GM23338 (cell line): ENCODE measurements at regions not wholly inside any gene's neighbourhood (a gene's known extent, or its start where the extent isn't known, plus 50 kb on each side); places are given as distances from the start of the nearest gene placed in this dataset.

Experiments used
- CREB1 ChIP-seq: fragments of 250-450 bp; sonication (Bioruptor Pico); IDR thresholded peaks from 2 replicates; pipeline ENCODE4 v1.5.0; 2020; ENCODE audit warnings: low read depth, mild to moderate bottlenecking, moderate library complexity
- EZH2 ChIP-seq: fragments of 200-600 bp; sonication (generic); IDR thresholded peaks from one replicate; pipeline ENCODE4 v1.8.0; 2017; ENCODE audit warnings: antibody characterized with exemption, mild to moderate bottlenecking, low read depth; ENCODE audit not compliant: unreplicated experiment
- EZH2phosphoT487 ChIP-seq: fragments of 200-600 bp; sonication (generic); IDR thresholded peaks from one replicate; pipeline ENCODE4 v1.8.1; 2018; ENCODE audit warnings: antibody characterized with exemption; ENCODE audit not compliant: unreplicated experiment
- JUNB ChIP-seq: IDR thresholded peaks from one replicate; pipeline ENCODE4 v1.6.1; 2016; ENCODE audit warnings: antibody characterized with exemption; ENCODE audit not compliant: unreplicated experiment
- POLR2AphosphoS5 ChIP-seq: IDR thresholded peaks from 2 replicates; pipeline ENCODE4 v1.6.1; 2016; ENCODE audit warnings: antibody characterized with exemption, low read depth
- REST ChIP-seq: IDR thresholded peaks from one replicate; pipeline ENCODE4 v1.6.1; 2018; ENCODE audit warnings: antibody characterized with exemption; ENCODE audit not compliant: unreplicated experiment
- STAT1 ChIP-seq: IDR thresholded peaks from one replicate; pipeline ENCODE4 v1.6.1; 2016; ENCODE audit warnings: antibody characterized with exemption; ENCODE audit not compliant: unreplicated experiment
- ZNF114 ChIP-seq: fragments of 250-450 bp; sonication (Bioruptor Pico); IDR thresholded peaks from 2 replicates; pipeline ENCODE4 v1.5.0; 2020; ENCODE audit warnings: mild to moderate bottlenecking, moderate library complexity
- TF ChIP-seq, protein P1 (sequence below), 2 experiments: fragments of 200-600 bp in 1 of 2; sonication (generic) in 1 of 2; conservative IDR thresholded peaks; 2 replicates each; pipeline versions ENCODE4 v1.5.1 to v1.6.1; 2016 to 2017; ENCODE audit warnings: antibody characterized with exemption in 2 of 2, low read depth in 2 of 2, mild to moderate bottlenecking in 2 of 2, moderate library complexity in 1 of 2

DNA sequence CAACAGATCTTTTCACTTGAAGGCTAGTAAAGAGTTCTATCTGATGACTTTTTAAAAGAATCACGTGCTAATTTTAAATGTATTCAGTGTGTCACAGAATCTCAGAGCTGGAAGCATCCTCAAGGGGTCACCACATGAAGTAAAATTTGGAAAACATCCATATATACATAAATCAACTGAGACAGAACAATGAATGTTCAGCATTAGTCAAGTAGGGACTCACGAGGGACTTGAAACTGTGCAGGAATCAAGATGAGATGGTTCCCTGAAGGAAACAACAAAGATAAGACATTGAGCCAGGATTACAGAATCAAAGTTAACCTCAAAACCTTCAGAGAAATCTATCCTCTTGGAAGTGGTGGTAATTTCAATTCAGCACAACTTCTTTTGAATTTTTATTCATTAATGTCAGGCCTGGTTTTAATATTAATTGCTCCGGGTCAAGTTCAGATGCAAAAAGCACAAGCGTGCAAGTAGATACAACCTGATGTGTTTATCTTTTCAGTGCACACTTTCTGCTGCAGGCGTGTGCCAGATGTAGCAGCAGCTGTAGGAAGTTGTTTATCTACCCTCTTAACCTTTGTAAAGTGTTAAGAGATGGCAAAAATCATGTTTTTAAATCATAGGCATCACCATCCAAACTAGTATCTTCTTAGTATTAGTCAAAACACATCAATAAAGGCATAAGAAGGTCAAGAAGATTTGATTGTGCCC is 87.7 kb upstream of the SRD5A3 start:
- TF ChIP-seq ZNF114 (no peak), JUNB (no peak), EZH2 (no peak), POLR2AphosphoS5 (no peak), STAT1 (no peak), EZH2phosphoT487 (no peak), REST (no peak), CREB1 (CRISPR knock-in tag) (no peak)
- TF ChIP-seq, protein P1, sequence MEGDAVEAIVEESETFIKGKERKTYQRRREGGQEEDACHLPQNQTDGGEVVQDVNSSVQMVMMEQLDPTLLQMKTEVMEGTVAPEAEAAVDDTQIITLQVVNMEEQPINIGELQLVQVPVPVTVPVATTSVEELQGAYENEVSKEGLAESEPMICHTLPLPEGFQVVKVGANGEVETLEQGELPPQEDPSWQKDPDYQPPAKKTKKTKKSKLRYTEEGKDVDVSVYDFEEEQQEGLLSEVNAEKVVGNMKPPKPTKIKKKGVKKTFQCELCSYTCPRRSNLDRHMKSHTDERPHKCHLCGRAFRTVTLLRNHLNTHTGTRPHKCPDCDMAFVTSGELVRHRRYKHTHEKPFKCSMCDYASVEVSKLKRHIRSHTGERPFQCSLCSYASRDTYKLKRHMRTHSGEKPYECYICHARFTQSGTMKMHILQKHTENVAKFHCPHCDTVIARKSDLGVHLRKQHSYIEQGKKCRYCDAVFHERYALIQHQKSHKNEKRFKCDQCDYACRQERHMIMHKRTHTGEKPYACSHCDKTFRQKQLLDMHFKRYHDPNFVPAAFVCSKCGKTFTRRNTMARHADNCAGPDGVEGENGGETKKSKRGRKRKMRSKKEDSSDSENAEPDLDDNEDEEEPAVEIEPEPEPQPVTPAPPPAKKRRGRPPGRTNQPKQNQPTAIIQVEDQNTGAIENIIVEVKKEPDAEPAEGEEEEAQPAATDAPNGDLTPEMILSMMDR (conservative IDR thresholded peaks at IDR 0.05; ENCODE audit: low read depth in 2 of 2) = no peak
